Neural crest cell (in vitro differentiated cells): ENCODE measurements at regions not wholly inside any gene's neighbourhood (a gene's known extent, or its start where the extent isn't known, plus 50 kb on each side); places are given as distances from the start of the nearest gene placed in this dataset.
"Not testable (repeated sequence)": the region's sequence is repeated elsewhere in the genome, so short reads cannot be mapped to it uniquely, and the experiment has no call there.

Experiments
- DNase-seq: peaks from one replicate; pipeline ENCODE4 v3.0.0; 2021; ENCODE audit warnings: low read depth, mixed read lengths, low spot score
- H3K27ac Mint-ChIP-seq: one replicate; pipeline ENCODE4 v1.8.0; 2021; ENCODE audit warnings: mild to moderate bottlenecking, mixed read lengths; ENCODE audit not compliant: unreplicated experiment
- H3K27me3 Mint-ChIP-seq: 2 replicates; pipeline ENCODE4 v1.8.0; 2021; ENCODE audit warnings: low read depth, mild to moderate bottlenecking, mixed read lengths
- H3K36me3 Mint-ChIP-seq: 2 replicates; pipeline ENCODE4 v1.8.0; 2021; ENCODE audit warnings: low read depth, mild to moderate bottlenecking, mixed read lengths
- H3K4me1 Mint-ChIP-seq: 2 replicates; pipeline ENCODE4 v1.8.0; 2021; ENCODE audit warnings: mixed read lengths
- H3K4me3 Mint-ChIP-seq: one replicate; pipeline ENCODE4 v1.8.0; 2021; ENCODE audit warnings: mild to moderate bottlenecking, mixed read lengths
- H3K9me3 Mint-ChIP-seq: 2 replicates; pipeline ENCODE4 v1.8.0; 2021; ENCODE audit warnings: mixed read lengths
- CTCF ChIP-seq: fragments of 200-600 bp; sonication (generic); conservative IDR thresholded peaks from 2 replicates; pipeline ENCODE4 v1.5.0; 2021; ENCODE audit warnings: antibody characterized with exemption, mild to moderate bottlenecking

GRCh38 chr18:34525244-34525643, 184.9 kb upstream of the DTNA start:
- no peak for DNase-seq
- Mint-ChIP-seq H3K4me1 (peaks cover 5% of the 10 kb centered on the region), H3K9me3 (no peaks in the 10 kb centered on the region), H3K27me3 (no peaks in the 10 kb centered on the region), H3K36me3 (no peaks in the 10 kb centered on the region), H3K4me3 (no peak overlapping the region), H3K27ac (no peak overlapping the region)
- no peak for TF ChIP-seq CTCF

GRCh38 chr18:34528177-34528576, 181.9 kb upstream of the DTNA start:
- no peak overlapping the region for H3K27ac Mint-ChIP-seq
- H3K36me3 Mint-ChIP-seq, result no peaks in the 10 kb centered on the region
- TF ChIP-seq CTCF, result no peak
- H3K4me3 Mint-ChIP-seq, result no peak overlapping the region
- no peaks in the 10 kb centered on the region for H3K9me3 Mint-ChIP-seq
- no peaks in the 10 kb centered on the region for H3K27me3 Mint-ChIP-seq
- H3K4me1 Mint-ChIP-seq, result peaks cover 12% of the 10 kb centered on the region
- no peak for DNase-seq

GRCh38 chr18:34529358-34530335, 180.5 kb upstream of the DTNA start:
- TF ChIP-seq CTCF, result no peak
- Mint-ChIP-seq H3K4me1 (peaks cover 12% of the 10 kb centered on the region), H3K36me3 (no peaks in the 10 kb centered on the region), H3K27ac (no peak overlapping the region), H3K27me3 (no peaks in the 10 kb centered on the region), H3K4me3 (no peak overlapping the region), H3K9me3 (no peaks in the 10 kb centered on the region)
- DNase-seq, result no peak

- Mint-ChIP-seq H3K36me3 (no peaks in the 10 kb centered on the region), H3K27ac (no peak overlapping the region), H3K27me3 (no peaks in the 10 kb centered on the region), H3K9me3 (no peaks in the 10 kb centered on the region), H3K4me3 (no peak overlapping the region), H3K4me1 (peaks cover 8% of the 10 kb centered on the region)
- no peak for DNase-seq
- no peak for TF ChIP-seq CTCF
These were observed 179.0 kb upstream of the DTNA start for GRCh38 chr18:34531110-34531509.

GRCh38 chr18:34534642-34535041, 175.5 kb upstream of the DTNA start:
- H3K4me3 Mint-ChIP-seq, DNase-seq, H3K9me3 Mint-ChIP-seq, H3K36me3 Mint-ChIP-seq, H3K27ac Mint-ChIP-seq, H3K4me1 Mint-ChIP-seq, H3K27me3 Mint-ChIP-seq: not testable (repeated sequence)

- H3K36me3 Mint-ChIP-seq, result no peaks in the 10 kb centered on the region
- no peak overlapping the region for H3K27ac Mint-ChIP-seq
- no peaks in the 10 kb centered on the region for H3K27me3 Mint-ChIP-seq
- DNase-seq, result no peak
- H3K4me1 Mint-ChIP-seq, result no peaks in the 10 kb centered on the region
- H3K9me3 Mint-ChIP-seq, result no peaks in the 10 kb centered on the region
- TF ChIP-seq CTCF, result no peak
- H3K4me3 Mint-ChIP-seq, result no peak overlapping the region
These were observed 169.2 kb upstream of the DTNA start for GRCh38 chr18:34540897-34541296.
